Activated T-cell treated with anti-CD3 and anti-CD28 coated beads for 24 hours (primary cell): ENCODE measurements at regions not wholly inside any gene's neighbourhood (a gene's known extent, or its start where the extent isn't known, plus 50 kb on each side); places are given as distances from the start of the nearest gene placed in this dataset.
"Not testable (repeated sequence)": the region's sequence is repeated elsewhere in the genome, so short reads cannot be mapped to it uniquely, and the experiment has no call there.

Experiments used
- DNase-seq: peaks from one replicate; pipeline ENCODE4 v3.0.0-alpha.2; 2020; ENCODE audit warnings: low read depth

- not testable (repeated sequence) for DNase-seq
These were observed 59.7 kb downstream of the RNU2-63P start for GRCh38 chr2:87956613-87957012.

GRCh38 chr2:87949008-87949407, 67.3 kb downstream of the RNU2-63P start:
- DNase-seq = not testable (repeated sequence)

- not testable (repeated sequence) for DNase-seq
These were observed 69.5 kb downstream of the RNU2-63P start for GRCh38 chr2:87946644-87947370.

- DNase-seq = not testable (repeated sequence)
These were observed 77.0 kb downstream of the RNU2-63P start for GRCh38 chr2:87939299-87939698.

- not testable (repeated sequence) for DNase-seq
These were observed 93.5 kb upstream of the RGPD2 start for GRCh38 chr2:87919023-87919665.

- DNase-seq = not testable (repeated sequence)
These were observed 91.6 kb upstream of the RGPD2 start for GRCh38 chr2:87917194-87917593.

GRCh38 chr2:87910848-87911247, 85.3 kb upstream of the RGPD2 start:
- not testable (repeated sequence) for DNase-seq

- peak; percentile 0 for DNase-seq
These were observed 83.4 kb upstream of the RGPD2 start for GRCh38 chr2:87909042-87909441.

GRCh38 chr2:87907556-87908099, 82.0 kb upstream of the RGPD2 start:
- DNase-seq = not testable (repeated sequence)

- DNase-seq = not testable (repeated sequence)
These were observed 77.9 kb upstream of the RGPD2 start for GRCh38 chr2:87903242-87904114.

- not testable (repeated sequence) for DNase-seq
These were observed 58.1 kb upstream of the RGPD2 start for GRCh38 chr2:87883659-87884058.
